HG02852 (cell line): ENCODE measurements at regions not wholly inside any gene's neighbourhood (a gene's known extent, or its start where the extent isn't known, plus 50 kb on each side); places are given as distances from the start of the nearest gene placed in this dataset.

Experiments used
- ATAC-seq: cut with Tn5 transposase; IDR thresholded peaks from one replicate; pipeline ENCODE4 v1.9.1; 2021; ENCODE audit warnings: mild to moderate bottlenecking, moderate library complexity; ENCODE audit not compliant: unreplicated experiment

DNA sequence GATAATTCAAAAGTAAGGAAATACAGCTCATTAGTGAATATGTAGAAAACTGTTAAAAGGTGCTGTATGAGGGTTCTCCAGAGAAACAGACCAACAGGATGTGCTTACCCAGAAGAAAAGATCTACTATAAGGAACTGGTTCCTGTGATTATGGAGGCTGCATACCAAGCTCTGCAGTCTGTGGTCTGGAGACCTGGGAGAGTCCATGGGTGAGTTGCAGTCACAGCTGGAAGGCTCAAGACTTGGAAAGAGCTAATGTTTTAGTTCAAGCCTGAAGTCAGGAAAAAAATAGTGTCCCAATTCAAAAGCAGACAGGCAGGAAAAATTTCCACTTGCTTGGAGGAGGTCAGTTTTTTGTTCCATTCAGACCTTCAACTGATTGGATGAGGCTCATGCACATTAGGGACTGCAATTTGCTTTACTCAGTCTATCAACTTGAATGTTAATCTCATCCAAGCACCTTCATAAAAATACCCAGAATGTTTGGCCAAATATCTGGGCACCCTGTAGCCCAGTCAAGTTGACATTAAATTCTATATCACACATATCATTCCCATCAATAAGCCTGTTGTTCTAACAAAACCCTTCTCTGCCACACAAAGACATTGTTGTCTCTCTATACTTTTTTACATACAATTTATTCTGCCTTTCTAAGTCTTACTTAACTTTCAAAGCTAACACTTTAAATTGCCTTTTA lies 197.9 kb upstream of the KLF6 start:
- no peak for ATAC-seq

DNA sequence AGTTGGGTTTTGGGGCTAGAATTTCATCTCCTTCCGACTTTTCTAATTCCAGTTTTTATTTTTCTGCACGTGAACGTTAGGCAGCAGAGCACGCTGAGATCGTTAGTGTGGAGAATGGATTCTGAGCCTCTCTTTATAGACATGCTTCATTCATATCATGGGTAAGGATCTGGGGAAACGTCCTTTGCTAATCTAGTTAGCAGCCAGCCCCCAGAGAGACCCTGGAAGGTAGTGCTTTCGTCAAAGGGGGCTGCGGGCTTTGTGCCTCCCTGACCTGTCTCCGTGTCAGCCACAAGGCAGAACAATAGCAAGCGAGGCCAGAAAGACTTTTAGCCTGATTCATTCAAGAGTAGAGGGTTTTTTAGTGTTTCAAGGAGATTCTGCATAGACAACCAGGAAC lies 196.3 kb upstream of the KLF6 start:
- no peak for ATAC-seq

DNA sequence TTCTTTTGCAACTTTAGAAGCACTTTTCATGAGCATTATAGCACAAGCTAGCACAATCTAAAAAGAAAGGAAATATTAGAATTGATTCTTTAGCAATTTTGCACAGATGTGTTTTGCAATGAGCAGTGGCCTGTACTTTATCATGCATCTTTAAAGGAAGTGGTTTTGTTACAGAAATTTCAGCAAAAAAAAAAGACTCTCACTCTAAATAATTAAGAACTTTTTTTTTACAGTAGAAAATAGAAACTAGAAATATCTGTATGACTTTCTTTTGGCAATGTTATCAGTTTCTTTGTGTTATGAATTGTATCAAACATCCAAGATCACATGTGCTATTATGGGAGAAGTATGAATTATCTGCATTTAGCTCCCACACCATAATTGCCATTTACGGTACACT lies 195.7 kb upstream of the KLF6 start:
- peak; percentile 52 for ATAC-seq

DNA sequence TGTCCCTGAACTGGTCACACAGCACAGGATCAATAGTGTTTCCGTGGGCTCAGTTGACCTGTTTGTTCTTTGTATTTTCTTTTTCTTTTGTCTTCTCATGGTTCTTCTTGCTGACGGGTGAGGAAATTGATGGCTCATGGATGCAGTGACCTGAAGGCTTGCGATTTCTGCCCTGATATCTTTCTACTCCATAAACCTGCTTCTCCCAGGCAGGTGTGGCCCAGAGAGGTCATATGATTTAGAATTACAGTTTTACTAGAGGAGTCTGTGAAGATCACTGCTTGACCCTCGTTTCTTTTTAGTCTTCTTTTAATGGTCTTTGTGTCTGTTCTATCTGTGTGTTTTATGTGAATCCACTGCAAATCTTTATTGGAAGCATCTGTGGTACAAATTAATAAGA lies 195.1 kb upstream of the KLF6 start:
- ATAC-seq: no peak

DNA sequence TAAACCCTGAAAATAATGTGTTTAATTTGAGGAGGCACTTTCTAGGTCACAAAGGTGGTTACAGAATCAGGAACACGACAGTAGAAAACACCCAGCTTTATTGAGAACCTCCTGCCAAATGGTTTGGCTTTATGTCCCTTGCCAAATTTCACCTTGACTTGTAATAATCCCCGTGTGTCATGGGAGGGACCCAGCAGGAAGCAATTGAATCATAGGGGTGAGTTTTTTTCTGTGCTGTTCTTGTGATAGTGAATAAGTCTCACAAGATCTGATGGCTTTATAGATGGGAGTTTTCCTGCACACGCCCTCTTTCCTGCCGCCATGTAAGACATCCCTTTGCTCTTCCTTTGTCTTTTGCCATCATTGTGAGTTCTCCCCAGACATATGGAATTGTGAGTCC lies 193.8 kb upstream of the KLF6 start:
- no peak for ATAC-seq

DNA sequence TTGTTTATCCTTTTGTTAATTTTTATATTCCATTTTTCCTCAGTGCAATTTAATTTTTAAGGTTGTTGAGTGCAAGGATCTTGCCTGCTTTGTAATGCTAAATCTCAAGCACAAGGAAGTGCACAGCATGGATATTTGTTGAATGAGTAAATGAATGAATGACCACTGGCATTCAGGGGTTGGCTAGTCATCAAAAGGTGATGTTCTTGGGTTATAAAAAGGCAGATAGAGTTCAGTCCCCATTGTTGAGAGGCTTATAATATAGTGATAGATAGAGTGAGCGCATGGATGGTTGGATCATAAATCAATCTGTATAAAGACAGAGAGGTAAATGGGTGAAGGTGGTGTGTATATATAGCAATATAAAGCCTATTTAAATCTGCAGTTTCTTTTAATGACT lies 193.2 kb upstream of the KLF6 start:
- ATAC-seq: no peak

DNA sequence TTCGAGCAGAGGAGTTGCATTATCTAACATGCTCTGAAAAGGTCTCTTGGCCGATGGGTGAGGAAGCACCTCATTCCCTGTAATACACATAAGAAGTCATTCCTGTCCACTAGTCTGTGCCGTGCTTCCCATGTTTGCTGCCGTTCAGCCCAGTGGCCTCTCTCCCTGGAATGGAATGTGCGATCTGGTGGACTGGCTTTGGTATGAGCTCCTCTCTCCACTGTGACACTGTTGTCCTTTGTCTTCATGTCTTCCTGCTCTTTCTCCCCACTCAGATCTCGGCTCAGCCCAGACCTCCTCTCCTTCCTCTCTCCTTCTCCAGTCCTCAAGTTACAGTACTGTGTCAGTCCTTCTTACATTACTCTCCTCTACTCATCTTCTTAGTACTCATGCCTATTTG lies 192.8 kb upstream of the KLF6 start:
- ATAC-seq: no peak

DNA sequence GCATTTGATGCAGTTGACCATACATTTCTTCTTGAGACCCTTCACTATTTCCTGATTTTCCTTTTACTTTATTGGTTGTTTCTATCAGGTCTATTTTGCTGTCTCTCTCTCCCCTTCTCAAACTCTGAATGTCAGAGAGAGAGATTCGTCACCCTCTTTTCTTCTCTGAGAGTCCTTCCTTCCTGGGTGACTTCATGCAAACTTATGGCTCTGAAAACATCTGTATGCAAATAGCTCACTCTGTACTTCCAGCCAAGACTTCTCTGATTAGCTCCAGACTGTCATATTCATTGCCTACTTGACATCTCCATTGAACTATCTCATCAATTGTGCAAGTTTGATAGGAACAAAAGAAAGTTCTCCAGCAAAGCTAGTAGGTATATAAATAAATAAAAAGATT lies 191.7 kb upstream of the KLF6 start:
- ATAC-seq: no peak

DNA sequence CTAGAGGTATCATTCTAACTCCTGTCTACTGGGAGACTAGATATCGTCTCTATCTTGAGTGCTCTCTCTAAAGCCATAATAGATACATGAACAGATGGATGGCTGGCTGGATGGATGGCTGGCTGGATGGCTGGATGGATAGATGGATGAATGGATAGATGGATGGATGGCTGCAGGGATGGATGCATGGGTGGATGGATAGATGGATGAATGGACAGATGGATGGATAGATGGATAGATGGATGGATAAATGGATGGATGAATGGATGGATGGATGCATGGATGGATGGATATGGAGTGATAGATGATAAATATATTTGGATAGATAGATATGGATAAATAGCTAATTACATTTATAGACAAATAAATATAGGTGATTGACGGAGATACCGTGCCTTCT lies 191.2 kb upstream of the KLF6 start:
- no peak for ATAC-seq

DNA sequence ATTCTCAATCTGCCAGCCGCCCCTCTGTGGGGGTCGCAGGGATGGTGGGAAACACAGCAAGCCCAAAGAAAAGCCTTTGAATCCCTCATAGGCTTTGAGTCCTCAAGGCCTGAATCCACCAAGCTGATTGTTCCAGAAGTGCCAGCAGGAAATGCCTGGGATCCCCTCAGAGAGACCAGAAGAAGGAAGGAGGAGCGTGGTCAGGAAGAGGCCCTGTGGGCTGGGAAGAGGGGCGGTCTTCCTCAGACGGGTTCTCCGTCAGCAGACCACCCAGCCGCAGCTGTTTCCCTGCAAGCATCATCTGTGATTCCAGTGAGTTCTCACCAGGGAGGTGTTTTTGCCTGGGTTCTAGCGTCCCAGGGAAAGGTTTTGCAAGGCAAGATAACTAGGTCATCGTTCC lies 190.0 kb upstream of the KLF6 start:
- ATAC-seq: no peak

DNA sequence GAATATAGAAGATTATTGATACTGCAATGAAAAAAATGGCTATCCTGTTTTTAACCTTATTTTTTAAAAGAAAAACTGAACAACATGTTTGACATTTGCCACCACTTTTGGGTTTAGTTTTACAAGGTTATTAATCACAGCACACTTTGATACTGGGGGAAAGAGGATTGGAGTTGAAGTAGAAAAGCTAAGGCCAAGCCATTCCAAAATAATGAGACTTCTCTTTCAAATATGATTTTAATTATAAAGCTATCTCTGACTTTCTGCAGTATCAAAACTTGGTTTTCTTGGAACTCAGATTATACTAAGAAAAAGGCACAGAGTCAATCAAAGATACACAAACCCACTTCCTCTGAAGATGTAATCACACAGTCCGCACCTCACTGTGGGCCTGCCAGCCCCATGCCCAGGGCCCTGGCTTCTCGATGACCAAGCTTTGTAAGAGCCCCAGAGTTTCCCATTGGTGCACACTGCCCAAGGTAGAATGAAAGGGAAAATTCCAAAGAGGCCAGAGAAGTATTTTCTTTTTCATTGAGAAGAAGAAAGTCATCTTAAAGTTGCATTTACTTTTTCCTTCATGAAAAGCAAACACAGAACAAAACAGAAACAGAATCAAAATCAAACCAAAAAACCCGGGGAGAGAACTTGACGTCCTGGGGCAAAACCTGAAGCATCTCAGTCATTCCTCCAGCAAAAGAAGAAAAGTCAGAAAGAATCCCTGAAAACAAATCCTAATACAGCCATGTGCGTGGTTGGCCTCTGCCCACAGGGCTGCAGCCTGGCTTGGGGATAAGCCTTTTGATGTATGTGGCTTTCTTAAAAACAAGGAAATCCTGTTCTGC lies 187.7 kb upstream of the KLF6 start:
- no peak for ATAC-seq

DNA sequence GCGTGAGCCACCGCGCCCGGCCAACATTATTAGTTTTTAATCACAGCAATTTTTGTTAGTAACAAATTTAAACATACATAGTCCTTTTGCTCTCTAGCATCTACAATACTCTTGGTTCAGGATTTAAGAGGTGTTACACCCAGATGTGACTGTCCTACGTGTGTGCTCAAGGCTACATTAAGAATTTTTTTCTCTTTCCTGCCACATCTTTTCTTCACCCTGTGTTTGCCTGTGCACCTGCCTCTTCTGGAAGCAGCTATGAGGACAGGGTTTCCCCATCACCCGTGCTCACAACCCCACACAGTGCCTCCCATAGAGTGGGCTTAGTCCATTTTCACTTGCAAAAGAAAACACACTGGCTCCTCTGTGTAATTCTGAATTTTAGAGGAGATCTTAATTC lies 186.7 kb upstream of the KLF6 start:
- ATAC-seq: no peak

DNA sequence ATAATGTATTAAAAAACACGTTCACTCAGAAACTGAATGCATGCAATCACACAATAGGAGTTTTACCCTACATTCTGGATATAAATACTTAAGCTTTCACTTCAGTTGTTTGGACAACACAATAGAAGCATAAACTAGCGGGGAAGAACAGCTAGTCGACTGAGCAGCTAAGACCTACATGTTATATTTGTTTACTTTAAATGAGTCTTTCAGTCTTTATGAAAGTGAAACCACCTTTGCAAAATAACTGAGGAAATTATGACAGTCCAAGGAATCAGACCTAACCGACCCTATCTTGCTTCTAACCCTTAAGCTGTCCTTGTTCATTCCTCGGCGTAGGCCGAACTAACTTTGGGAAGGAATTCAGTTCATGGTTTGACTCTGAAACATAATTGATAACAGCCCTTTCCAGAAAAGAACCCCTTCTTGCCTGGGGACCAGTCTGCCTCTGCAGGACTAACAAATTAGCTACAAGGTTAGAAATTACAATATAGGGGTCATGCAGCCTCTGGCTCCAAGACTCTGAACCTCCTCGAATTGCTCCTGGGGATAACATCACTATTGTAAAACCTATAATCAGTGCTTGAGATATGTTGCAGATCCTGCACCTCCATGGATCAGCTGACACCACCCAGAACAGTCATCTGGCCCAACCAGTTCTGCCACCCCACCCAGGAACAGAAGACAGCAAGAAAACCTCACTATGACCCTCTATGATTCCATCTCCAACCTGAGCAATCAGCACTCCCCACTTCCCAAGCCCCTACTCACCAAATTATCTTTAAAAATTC lies 185.1 kb upstream of the KLF6 start:
- ATAC-seq: no peak

DNA sequence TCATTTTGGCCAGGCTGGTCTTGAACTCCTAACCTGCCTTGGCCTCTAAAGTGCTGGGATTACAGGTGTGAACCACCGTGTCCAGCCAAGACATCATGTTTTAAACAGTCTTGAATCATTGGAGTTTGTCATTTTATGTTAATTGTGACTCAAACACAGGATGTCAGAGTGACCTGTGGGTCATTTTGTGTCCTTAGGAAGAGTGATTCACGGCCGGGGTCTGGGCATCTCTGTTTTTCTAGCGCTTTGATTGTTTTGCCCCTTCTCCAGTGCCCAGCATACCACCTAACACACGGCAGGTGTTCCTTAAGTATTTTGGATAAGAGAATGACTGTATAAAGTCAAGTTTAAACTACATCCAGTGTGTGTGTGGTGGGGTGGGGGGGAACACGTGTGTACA lies 183.7 kb upstream of the KLF6 start:
- ATAC-seq: no peak

DNA sequence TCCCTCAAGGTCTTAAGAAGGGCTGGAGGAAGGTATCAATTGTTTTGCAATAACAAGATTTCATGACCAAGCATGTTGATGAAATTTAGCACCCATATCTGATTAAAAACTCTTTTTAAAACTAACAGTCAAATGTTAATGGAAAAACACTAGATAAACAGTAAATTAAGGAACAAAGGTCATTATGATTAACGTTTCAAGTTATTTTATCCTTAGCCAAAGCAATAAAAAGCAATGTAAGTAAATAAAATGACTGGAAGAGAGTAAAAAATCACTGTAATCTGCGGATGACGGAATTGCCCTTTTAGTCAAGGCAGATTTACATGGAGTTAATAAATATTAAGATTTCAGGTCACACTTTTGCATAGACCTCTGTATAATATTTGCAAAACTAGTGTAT lies 179.5 kb upstream of the KLF6 start:
- no peak for ATAC-seq

DNA sequence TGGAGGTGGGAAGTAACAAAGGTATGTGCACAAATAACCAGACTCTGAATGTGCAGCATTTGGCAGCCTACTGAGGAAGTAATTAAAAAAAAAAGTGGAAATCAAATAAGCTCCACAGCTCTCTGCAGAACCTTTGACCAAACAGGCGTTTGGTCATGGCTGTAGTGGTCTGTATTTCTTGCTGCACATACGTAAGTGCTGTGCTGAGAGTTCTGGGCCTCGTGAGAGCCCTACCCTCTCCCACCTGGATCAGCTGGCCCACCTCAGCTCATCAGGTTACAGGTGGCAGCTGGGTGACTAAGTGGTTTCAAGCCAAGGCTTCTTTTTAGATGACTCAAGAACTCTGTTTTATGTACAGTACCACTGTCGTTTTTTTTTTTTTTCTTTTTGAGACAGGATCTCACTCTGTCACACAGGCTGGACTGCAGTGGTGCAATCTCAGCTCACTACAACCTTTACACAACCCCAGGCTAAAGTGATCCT lies 178.2 kb upstream of the KLF6 start:
- no peak for ATAC-seq

DNA sequence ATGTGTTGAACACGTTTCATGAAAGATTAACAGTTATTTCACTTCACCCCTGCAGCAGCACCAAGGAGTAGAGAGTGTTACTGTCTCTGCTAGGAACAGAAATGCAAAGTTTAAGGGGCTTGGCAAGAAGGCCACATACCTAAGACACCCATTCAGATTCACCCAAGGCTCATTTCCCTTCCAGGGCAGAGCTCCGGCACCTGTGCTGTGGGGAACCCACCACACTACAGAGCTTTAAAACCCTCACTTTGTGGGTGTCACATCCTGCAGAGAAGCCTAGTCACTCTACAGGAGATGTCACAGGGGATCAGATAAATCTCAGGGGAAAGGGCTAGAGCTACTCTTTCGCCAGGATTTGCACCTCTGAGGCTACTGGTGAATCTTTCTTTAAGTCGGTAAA lies 176.1 kb upstream of the KLF6 start:
- no peak for ATAC-seq

DNA sequence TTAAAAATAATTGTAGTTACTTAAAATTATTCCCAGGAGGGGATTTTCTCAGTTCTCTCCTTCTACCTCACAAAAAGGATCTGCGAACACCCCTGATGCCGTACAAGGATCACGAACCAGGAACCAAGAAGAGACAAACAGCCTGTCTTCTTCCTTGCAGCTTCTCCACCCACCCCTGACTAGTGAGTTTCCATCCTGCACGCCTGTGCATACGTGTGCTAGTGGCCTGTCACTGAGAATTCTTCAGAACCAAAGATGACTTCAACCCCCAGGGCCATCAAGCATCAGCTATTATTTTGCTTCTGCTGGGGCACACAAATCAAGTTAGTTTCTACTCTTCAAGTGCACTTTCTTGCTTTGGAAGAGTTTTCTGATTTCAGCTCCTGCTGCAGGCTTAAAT lies 175.5 kb upstream of the KLF6 start:
- no peak for ATAC-seq

DNA sequence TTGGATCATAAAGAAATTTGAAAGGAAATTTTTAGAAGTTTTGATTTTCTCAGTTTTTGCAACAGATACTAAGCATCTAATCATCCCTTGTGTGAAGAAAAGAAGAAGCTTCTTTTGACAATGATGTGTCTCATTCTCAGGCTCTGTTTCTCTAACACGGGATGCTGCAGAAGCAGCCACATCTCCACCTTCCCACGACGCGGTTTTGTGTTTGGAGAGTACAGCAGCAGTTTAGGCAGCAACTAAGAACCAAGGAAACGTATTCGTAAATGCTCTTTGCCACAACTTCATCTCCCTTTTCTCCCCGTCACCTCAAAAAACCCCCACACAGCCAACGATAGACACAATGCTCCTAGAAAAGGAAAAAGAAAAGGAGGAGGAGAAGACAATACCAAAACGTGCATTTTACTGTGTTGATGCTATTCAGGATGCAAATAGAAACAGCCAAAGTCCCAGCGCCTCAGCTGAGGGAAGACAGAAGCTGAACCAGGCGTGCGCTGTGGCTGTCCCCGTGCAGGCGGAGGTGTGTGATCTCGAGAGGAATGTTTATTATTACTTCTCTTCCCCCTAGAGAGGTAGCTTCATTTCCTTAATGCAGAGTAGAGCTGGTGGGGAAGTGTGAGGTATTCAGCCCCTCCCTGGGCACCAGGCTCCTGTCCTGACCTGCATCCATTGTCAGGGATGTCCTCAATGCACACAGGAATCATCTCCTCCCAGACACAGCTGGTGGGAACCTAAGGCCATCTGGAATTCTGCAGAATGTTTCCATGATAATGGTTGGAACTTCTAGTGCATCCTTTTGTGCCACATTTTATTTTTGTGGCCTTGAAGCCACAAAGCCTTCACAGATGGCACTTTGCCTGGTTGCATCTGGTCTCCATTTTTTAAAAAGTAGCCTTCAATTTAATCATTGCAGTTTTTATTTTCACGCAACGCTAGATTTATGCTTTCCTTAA lies 174.6 kb upstream of the KLF6 start:
- ATAC-seq: no peak

DNA sequence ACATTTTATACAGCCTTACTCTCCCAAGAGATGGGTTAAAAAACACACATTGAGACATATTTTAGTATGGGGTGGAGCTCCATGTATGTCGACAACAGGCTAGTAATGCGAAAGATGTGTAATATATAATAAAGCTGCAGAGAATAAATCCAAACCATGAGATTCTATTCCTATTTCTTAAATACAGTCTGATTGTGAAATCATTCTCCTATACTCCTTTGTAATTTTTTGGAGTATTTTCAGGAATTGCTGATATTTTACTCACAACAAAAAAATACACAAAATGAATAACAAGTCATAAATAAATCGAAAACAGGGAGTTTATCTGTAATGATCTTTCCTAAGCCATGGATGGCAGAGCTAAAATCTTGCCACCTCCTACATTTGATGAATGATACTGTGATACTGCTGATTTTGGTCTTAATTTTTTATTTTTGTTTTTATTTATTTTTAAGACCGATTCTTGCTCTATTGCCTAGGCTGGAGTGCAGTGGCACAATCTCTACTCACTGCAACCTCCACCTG lies 173.5 kb upstream of the KLF6 start:
- no peak for ATAC-seq
